ENCODE measurements at regions not wholly inside any gene's neighbourhood (a gene's known extent, or its start where the extent isn't known, plus 50 kb on each side); places are given as distances from the start of the nearest gene placed in this dataset.

DNA sequence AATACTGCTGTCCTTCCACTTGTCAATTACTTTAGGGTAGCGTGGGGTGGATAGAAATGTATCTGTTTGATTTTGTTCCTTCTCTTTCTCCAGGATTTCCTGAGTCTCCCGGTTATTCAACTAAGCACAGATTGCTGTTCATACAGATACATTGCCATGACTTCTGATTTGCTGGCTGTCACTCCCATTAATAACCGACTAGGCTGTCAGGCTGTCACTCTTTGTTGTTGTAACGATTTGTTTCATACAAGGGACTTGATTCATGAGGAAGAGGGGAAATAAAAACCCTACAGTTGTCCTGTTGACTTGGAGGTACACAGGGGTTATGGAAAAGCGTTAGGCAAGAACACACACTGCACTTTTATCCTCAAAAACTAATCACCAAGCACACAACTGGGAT lies 302.7 kb upstream of the SMIM21 start:
- TF ChIP-seq, protein P1, sequence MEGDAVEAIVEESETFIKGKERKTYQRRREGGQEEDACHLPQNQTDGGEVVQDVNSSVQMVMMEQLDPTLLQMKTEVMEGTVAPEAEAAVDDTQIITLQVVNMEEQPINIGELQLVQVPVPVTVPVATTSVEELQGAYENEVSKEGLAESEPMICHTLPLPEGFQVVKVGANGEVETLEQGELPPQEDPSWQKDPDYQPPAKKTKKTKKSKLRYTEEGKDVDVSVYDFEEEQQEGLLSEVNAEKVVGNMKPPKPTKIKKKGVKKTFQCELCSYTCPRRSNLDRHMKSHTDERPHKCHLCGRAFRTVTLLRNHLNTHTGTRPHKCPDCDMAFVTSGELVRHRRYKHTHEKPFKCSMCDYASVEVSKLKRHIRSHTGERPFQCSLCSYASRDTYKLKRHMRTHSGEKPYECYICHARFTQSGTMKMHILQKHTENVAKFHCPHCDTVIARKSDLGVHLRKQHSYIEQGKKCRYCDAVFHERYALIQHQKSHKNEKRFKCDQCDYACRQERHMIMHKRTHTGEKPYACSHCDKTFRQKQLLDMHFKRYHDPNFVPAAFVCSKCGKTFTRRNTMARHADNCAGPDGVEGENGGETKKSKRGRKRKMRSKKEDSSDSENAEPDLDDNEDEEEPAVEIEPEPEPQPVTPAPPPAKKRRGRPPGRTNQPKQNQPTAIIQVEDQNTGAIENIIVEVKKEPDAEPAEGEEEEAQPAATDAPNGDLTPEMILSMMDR (IDR thresholded peaks at IDR 0.05) = no peak
- no peak for TF ChIP-seq POLR2A (IDR thresholded peaks at IDR 0.05)
- TF ChIP-seq EP300 (IDR thresholded peaks at IDR 0.05) = no peak
